Ovary (tissue), 7 donors: ENCODE measurements at regions not wholly inside any gene's neighbourhood (a gene's known extent, or its start where the extent isn't known, plus 50 kb on each side); places are given as distances from the start of the nearest gene placed in this dataset.

Experiments used
- DNase-seq, 5 donors: peaks; one replicate each; pipeline ENCODE4 v3.0.0-alpha.2; 2019 to 2020
- H3K27ac ChIP-seq, 2 donors: fragments of 200-600 bp; one replicate each; pipeline versions ENCODE4 v1.5.1 to v1.8.0; 2019 to 2022
- H3K27me3 ChIP-seq: fragments of 200-600 bp; one replicate; pipeline ENCODE4 v1.8.0; 2022
- H3K36me3 ChIP-seq: fragments of 200-600 bp; sonication (generic); one replicate; pipeline ENCODE4 v1.5.1; 2019
- H3K4me1 ChIP-seq: one replicate; pipeline ENCODE4 v1.8.1; 2013; ENCODE audit warnings: mild to moderate bottlenecking, moderate library complexity; ENCODE audit not compliant: insufficient read depth
- H3K4me3 ChIP-seq: fragments of 200-600 bp; sonication (generic); one replicate; pipeline ENCODE4 v1.5.1; 2017
- H3K9me3 ChIP-seq, 2 donors: fragments of 200-600 bp in 1 of 2; sonication (generic) in 1 of 2; one replicate each; pipeline versions ENCODE4 v1.5.1 to v1.8.1; 2013 to 2019; ENCODE audit warnings: mild to moderate bottlenecking in 1 of 2, moderate library complexity in 1 of 2
- CTCF ChIP-seq, 3 donors: fragments of 450-650 bp in 2 of 3; fragments of 200-600 bp in 1 of 3; IDR thresholded peaks; one replicate each; pipeline versions ENCODE4 v1.5.1 to v1.8.0; 2016 to 2022; ENCODE audit warnings: antibody characterized with exemption in 3 of 3, mild to moderate bottlenecking in 1 of 3
- EP300 ChIP-seq: sonication (generic); formaldehyde crosslinking; IDR thresholded peaks from one replicate; pipeline ENCODE4 v1.6.1; 2017; ENCODE audit warnings: antibody characterized with exemption
- POLR2A ChIP-seq: fragments of 450-650 bp; IDR thresholded peaks from one replicate; pipeline ENCODE4 v1.6.1; 2017; ENCODE audit warnings: antibody characterized with exemption, mild to moderate bottlenecking, moderate library complexity
- WGBS, 3 donors: extraction: QIAGEN DNeasy Blood & Tissue Kit in 1 of 3; methylation state at CpG; one replicate each; pipeline versions ENCODE4 v1.1.5 to v1.1.7; 2013 to 2017; 5-methylcytosine and 5-hydroxymethylcytosine counted together
- intact Hi-C, 4 donors: fragments of 100-400 bp; cut with DNase I; formaldehyde crosslinking; loops; one replicate each; pipeline versions ENCODE4 v1.11.0 to v1.15.1; 2022 to 2023
- donor health status: DM: no; HTN: no; CAD: no; lungs with moderate emphysema.
- donor health status: DM: no; HTN: no; CAD: no.
- donor health status: Bipolar disorder and iron deficiency.
- donor health status: DM: no; HTN: no; CAD: no.
- donor health status: DM: yes; HTN: yes; CAD: no.

GRCh38 chr1:190904091-190904695, 426.5 kb upstream of the BRINP3 start:
- intact Hi-C loops, result no loop called here
- H3K4me3 ChIP-seq, result no peak overlapping the region
- WGBS, 3 donors, result 78 to 92% (median 84%) methylated on average over 2 of the region's 2 CpGs
- H3K9me3 ChIP-seq, result no peaks in the 10 kb centered on the region
- no peaks in the 10 kb centered on the region for H3K36me3 ChIP-seq
- H3K27ac ChIP-seq, result no peak overlapping the region
- H3K4me1 ChIP-seq, result no peaks in the 10 kb centered on the region
- TF ChIP-seq POLR2A, result no peak
- TF ChIP-seq CTCF (IDR thresholded peaks at IDR 0.05), result no peak
- no peak for TF ChIP-seq EP300
- no peaks in the 10 kb centered on the region for H3K27me3 ChIP-seq
- DNase-seq, result no peak

GRCh38 chr1:190906206-190906725, 428.6 kb upstream of the BRINP3 start:
- H3K27me3 ChIP-seq, result no peaks in the 10 kb centered on the region
- H3K36me3 ChIP-seq, result no peaks in the 10 kb centered on the region
- TF ChIP-seq POLR2A, result no peak
- no peak for TF ChIP-seq CTCF (IDR thresholded peaks at IDR 0.05)
- no peak for TF ChIP-seq EP300
- no peaks in the 10 kb centered on the region for H3K4me1 ChIP-seq
- no peak overlapping the region for H3K27ac ChIP-seq
- no peaks in the 10 kb centered on the region for H3K9me3 ChIP-seq
- DNase-seq, result no peak
- H3K4me3 ChIP-seq, result no peak overlapping the region
- 57 to 78% (median 77%) methylated on average over 1 of the region's 1 CpG for WGBS, 3 donors
- intact Hi-C loops, result no loop called here

GRCh38 chr1:190908246-190908645, 430.6 kb upstream of the BRINP3 start:
- no peaks in the 10 kb centered on the region for H3K27me3 ChIP-seq
- no peak for DNase-seq
- 93 to 98% (median 93%) methylated on average over 1 of the region's 1 CpG for WGBS, 3 donors
- no peak for TF ChIP-seq EP300
- TF ChIP-seq CTCF (IDR thresholded peaks at IDR 0.05), result no peak
- no peak for TF ChIP-seq POLR2A
- H3K27ac ChIP-seq, result no peak overlapping the region
- H3K9me3 ChIP-seq, result no peaks in the 10 kb centered on the region
- H3K36me3 ChIP-seq, result no peaks in the 10 kb centered on the region
- intact Hi-C loops, result no loop called here
- no peak overlapping the region for H3K4me3 ChIP-seq
- H3K4me1 ChIP-seq, result no peaks in the 10 kb centered on the region

GRCh38 chr1:190908691-190909090, 431.0 kb upstream of the BRINP3 start:
- Histone ChIP-seq H3K27me3 (no peaks in the 10 kb centered on the region), H3K4me1 (no peaks in the 10 kb centered on the region), H3K36me3 (no peaks in the 10 kb centered on the region), H3K9me3 (no peaks in the 10 kb centered on the region), H3K4me3 (no peak overlapping the region), H3K27ac (no peak overlapping the region)
- intact Hi-C loops, result no loop called here
- TF ChIP-seq POLR2A (no peak), CTCF (IDR thresholded peaks at IDR 0.05) (no peak), EP300 (no peak)
- no peak for DNase-seq
